ENCODE measurements at regions not wholly inside any gene's neighbourhood (a gene's known extent, or its start where the extent isn't known, plus 50 kb on each side); places are given as distances from the start of the nearest gene placed in this dataset.

- no peaks in the 10 kb centered on the region for H3K27me3 ChIP-seq (ENCODE audit: low read depth)
- TF ChIP-seq CTCF (IDR thresholded peaks at IDR 0.05; ENCODE audit: borderline replicate concordance): no peak
- no peak for DNase-seq
- H3K4me1 ChIP-seq: peaks cover 9% of the 10 kb centered on the region
- H3K27ac ChIP-seq (replicated peaks): no peak overlapping the region
- H3K4me3 ChIP-seq: no peak overlapping the region
- no peaks in the 10 kb centered on the region for H3K36me3 ChIP-seq
- intact Hi-C loops (cut with micrococcal nuclease): no loop called here
- no peaks in the 10 kb centered on the region for H3K9me3 ChIP-seq (replicated peaks)
Observed at GRCh38 chr9:99406939-99407338, 184.9 kb downstream of the SEC61B start.

- no peaks in the 10 kb centered on the region for H3K9me3 ChIP-seq (replicated peaks)
- no peak overlapping the region for H3K27ac ChIP-seq (replicated peaks)
- TF ChIP-seq CTCF (IDR thresholded peaks at IDR 0.05; ENCODE audit: borderline replicate concordance): no peak
- no peaks in the 10 kb centered on the region for H3K27me3 ChIP-seq (ENCODE audit: low read depth)
- H3K4me3 ChIP-seq: no peak overlapping the region
- H3K36me3 ChIP-seq: no peaks in the 10 kb centered on the region
- intact Hi-C loops (cut with micrococcal nuclease): no loop called here
- H3K4me1 ChIP-seq: peaks cover 9% of the 10 kb centered on the region
- no peak for DNase-seq
Observed at GRCh38 chr9:99411068-99411467, 189.0 kb downstream of the SEC61B start.

GRCh38 chr9:99411479-99412115 lies 189.5 kb downstream of the SEC61B start:
- intact Hi-C loops (cut with micrococcal nuclease): no loop called here
- no peak overlapping the region for H3K27ac ChIP-seq (replicated peaks)
- peaks cover 9% of the 10 kb centered on the region for H3K4me1 ChIP-seq
- H3K27me3 ChIP-seq (ENCODE audit: low read depth): no peaks in the 10 kb centered on the region
- TF ChIP-seq CTCF (IDR thresholded peaks at IDR 0.05; ENCODE audit: borderline replicate concordance): no peak
- no peaks in the 10 kb centered on the region for H3K36me3 ChIP-seq
- no peak overlapping the region for H3K4me3 ChIP-seq
- no peak for DNase-seq
- no peaks in the 10 kb centered on the region for H3K9me3 ChIP-seq (replicated peaks)

- no peak overlapping the region for H3K27ac ChIP-seq (replicated peaks)
- DNase-seq: no peak
- no peaks in the 10 kb centered on the region for H3K27me3 ChIP-seq (ENCODE audit: low read depth)
- H3K4me1 ChIP-seq: no peaks in the 10 kb centered on the region
- intact Hi-C loops (cut with micrococcal nuclease): no loop called here
- H3K36me3 ChIP-seq: no peaks in the 10 kb centered on the region
- no peak overlapping the region for H3K4me3 ChIP-seq
- no peak for TF ChIP-seq CTCF (IDR thresholded peaks at IDR 0.05; ENCODE audit: borderline replicate concordance)
- H3K9me3 ChIP-seq (replicated peaks): no peaks in the 10 kb centered on the region
Observed at GRCh38 chr9:99412606-99413005, 190.5 kb downstream of the SEC61B start.

- Histone ChIP-seq H3K9me3 (replicated peaks) (no peaks in the 10 kb centered on the region), H3K27ac (replicated peaks) (no peak overlapping the region), H3K4me1 (no peaks in the 10 kb centered on the region), H3K36me3 (no peaks in the 10 kb centered on the region), H3K4me3 (no peak overlapping the region), H3K27me3 (ENCODE audit: low read depth) (no peaks in the 10 kb centered on the region)
- intact Hi-C loops (cut with micrococcal nuclease): no loop called here
- DNase-seq: no peak
- TF ChIP-seq CTCF (IDR thresholded peaks at IDR 0.05; ENCODE audit: borderline replicate concordance): no peak
Observed at GRCh38 chr9:99414321-99414720, 192.2 kb downstream of the SEC61B start.

Measured in left ventricle myocardium inferior (tissue), 1 donor.